Lower lobe of right lung (tissue), 2 donors: ENCODE measurements at regions not wholly inside any gene's neighbourhood (a gene's known extent, or its start where the extent isn't known, plus 50 kb on each side); places are given as distances from the start of the nearest gene placed in this dataset.
"Not testable (repeated sequence)": the region's sequence is repeated elsewhere in the genome, so short reads cannot be mapped to it uniquely, and the experiment has no call there.

Experiments
- ATAC-seq, 2 donors: fragments of 200-7000 bp; cut with Tn5 transposase; one replicate each; pipeline ENCODE4 v1.9.1; 2020 to 2022; ENCODE audit warnings: mild to moderate bottlenecking in 2 of 2, moderate library complexity in 2 of 2
- DNase-seq: peaks from one replicate; pipeline ENCODE4 v3.0.0-alpha.2; 2020
- H3K27ac ChIP-seq: fragments of 200-600 bp; one replicate; pipeline ENCODE4 v1.8.0; 2022
- H3K27me3 ChIP-seq: fragments of 200-600 bp; one replicate; pipeline ENCODE4 v1.8.0; 2022; ENCODE audit warnings: low read depth
- H3K36me3 ChIP-seq: fragments of 200-600 bp; one replicate; pipeline ENCODE4 v1.8.0; 2022; ENCODE audit warnings: mild to moderate bottlenecking
- H3K4me1 ChIP-seq: fragments of 200-600 bp; one replicate; pipeline ENCODE4 v1.8.0; 2022
- H3K4me3 ChIP-seq: fragments of 200-600 bp; one replicate; pipeline ENCODE4 v1.8.0; 2022; ENCODE audit warnings: mild to moderate bottlenecking
- H3K9me3 ChIP-seq: fragments of 200-600 bp; one replicate; pipeline ENCODE4 v1.8.0; 2022
- intact Hi-C: fragments of 100-400 bp; cut with DNase I; formaldehyde crosslinking; loops from one replicate; pipeline ENCODE4 v1.11.0; 2022
- TF ChIP-seq, protein P1 (sequence below): fragments of 200-600 bp; IDR thresholded peaks from one replicate; pipeline ENCODE4 v1.8.0; 2022; ENCODE audit warnings: antibody characterized with exemption, mild to moderate bottlenecking
- donor health status: DM: no; HTN: yes; CAD: no; lungs with severe emphysema.

DNA sequence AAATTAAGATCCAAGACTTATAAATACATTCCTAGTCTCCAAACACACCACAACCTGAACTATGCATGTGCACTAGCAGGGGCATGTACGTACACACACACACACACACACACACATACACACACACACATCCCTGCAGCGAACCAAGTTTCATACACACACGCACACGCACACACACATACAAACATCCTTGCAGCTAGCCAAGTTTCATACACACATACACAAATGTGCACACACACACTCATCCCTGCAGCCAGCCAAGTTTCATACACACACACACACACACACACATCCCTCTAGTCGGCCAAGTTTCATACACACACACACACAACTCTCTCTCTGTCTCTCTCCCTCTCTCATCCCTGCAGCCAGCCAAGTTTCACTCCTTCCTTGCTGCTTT is 82.7 kb upstream of the WIPF3 start:
- Histone ChIP-seq H3K4me3 (no peak overlapping the region), H3K27ac (no peak overlapping the region), H3K27me3 (no peaks in the 10 kb centered on the region), H3K36me3 (no peaks in the 10 kb centered on the region), H3K4me1 (no peaks in the 10 kb centered on the region), H3K9me3 (no peaks in the 10 kb centered on the region)
- no peak for DNase-seq
- TF ChIP-seq, protein P1, sequence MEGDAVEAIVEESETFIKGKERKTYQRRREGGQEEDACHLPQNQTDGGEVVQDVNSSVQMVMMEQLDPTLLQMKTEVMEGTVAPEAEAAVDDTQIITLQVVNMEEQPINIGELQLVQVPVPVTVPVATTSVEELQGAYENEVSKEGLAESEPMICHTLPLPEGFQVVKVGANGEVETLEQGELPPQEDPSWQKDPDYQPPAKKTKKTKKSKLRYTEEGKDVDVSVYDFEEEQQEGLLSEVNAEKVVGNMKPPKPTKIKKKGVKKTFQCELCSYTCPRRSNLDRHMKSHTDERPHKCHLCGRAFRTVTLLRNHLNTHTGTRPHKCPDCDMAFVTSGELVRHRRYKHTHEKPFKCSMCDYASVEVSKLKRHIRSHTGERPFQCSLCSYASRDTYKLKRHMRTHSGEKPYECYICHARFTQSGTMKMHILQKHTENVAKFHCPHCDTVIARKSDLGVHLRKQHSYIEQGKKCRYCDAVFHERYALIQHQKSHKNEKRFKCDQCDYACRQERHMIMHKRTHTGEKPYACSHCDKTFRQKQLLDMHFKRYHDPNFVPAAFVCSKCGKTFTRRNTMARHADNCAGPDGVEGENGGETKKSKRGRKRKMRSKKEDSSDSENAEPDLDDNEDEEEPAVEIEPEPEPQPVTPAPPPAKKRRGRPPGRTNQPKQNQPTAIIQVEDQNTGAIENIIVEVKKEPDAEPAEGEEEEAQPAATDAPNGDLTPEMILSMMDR = no peak
- intact Hi-C loops = no loop called here
- ATAC-seq = no peak

DNA sequence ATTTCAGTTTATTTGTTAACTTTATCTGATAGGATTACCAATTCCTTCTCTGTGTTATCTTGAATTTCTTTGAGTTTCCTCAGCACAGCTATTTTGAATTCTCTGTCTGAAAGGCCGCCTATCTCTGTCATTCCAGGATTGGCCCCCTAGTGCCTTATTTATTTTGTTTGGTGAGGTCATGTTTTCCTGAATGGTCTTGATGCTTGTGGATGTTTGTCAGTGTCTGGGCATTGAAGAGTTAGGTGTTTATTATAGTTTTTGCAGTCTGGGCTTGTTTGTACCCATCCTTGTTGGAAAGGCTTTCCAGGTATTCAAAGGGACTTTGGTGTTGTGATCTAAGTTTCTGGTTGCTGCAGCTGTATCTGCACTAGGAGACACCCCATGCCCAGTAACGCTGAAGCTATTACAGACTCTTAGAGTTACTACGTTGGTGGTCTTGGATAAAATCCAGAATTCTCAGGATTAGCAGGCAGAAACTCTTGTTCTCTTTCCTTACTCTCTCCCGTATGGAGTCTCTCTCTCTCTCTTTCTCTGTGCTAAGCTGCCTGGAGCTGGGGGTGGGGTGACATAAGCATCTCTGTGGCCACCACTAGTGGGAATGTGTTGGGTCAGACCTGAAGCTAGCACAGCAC is 76.7 kb upstream of the WIPF3 start:
- H3K4me3 ChIP-seq, H3K9me3 ChIP-seq, DNase-seq, intact Hi-C loops, H3K4me1 ChIP-seq, H3K27ac ChIP-seq, ATAC-seq, H3K36me3 ChIP-seq, H3K27me3 ChIP-seq: not testable (repeated sequence)

- Histone ChIP-seq H3K4me3 (no peak overlapping the region), H3K27me3 (no peaks in the 10 kb centered on the region), H3K4me1 (no peaks in the 10 kb centered on the region), H3K36me3 (no peaks in the 10 kb centered on the region), H3K27ac (no peak overlapping the region), H3K9me3 (no peaks in the 10 kb centered on the region)
- intact Hi-C loops = no loop called here
- DNase-seq (no peak), ATAC-seq (no peak)
- TF ChIP-seq, protein P1 = no peak
Measured at GRCh38 chr7:29734246-29734731, 72.0 kb upstream of the WIPF3 start.

GRCh38 chr7:29747645-29748245 is 58.6 kb upstream of the WIPF3 start:
- H3K27ac ChIP-seq, intact Hi-C loops, H3K4me1 ChIP-seq, H3K4me3 ChIP-seq, H3K9me3 ChIP-seq, DNase-seq, H3K27me3 ChIP-seq, H3K36me3 ChIP-seq, ATAC-seq: not testable (repeated sequence)

DNA sequence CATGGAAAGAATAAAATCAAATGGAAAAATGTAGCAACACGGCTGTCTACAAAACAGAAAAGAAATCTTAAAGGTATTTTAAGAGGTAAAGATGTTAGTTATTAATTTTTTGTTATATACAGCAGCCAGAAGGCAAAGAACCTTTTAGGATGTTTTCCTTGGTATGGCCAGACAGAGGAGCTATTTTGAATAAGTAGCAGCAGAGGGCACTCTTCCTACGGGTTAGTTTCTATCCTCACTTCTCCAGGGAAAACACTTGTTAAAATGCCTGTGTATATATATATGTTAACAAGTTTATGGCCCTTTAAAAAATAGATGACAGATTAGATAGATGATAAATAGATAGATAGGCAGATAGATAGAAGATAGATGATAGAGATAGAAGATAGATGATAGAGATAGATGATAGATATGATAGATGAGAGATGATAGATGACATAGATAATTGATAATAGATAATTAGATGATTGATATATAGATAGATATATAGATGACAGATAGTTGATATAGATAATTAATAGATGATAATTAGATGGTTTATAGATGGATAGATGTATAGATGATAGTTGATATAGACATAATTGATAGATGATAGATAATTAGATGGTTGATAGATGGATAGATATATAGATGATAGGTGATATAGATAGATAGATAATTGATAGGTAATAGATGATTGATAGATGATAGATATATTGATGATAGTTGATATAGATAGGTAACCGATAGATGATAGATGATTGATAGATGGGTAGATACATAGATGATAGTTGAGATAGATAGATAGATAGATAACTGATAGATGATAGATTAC is 57.8 kb upstream of the WIPF3 start:
- H3K27ac ChIP-seq = no peak overlapping the region
- TF ChIP-seq, protein P1 = peak; percentile 62
- intact Hi-C loops = no loop called here

GRCh38 chr7:29749701-29750321 is 56.5 kb upstream of the WIPF3 start:
- H3K9me3 ChIP-seq = no peaks in the 10 kb centered on the region
- DNase-seq = no peak
- no peak overlapping the region for H3K4me3 ChIP-seq
- no peak for ATAC-seq
- H3K27me3 ChIP-seq = no peaks in the 10 kb centered on the region
- no peaks in the 10 kb centered on the region for H3K36me3 ChIP-seq
- intact Hi-C loops = no loop called here
- H3K4me1 ChIP-seq = no peaks in the 10 kb centered on the region
- TF ChIP-seq, protein P1 = no peak
- no peak overlapping the region for H3K27ac ChIP-seq

More for the DNA sequence above, 57.8 kb upstream of the WIPF3 start:
- ATAC-seq (peak; percentile 54 to 63), DNase-seq (no peak)
- Histone ChIP-seq H3K27me3 (no peaks in the 10 kb centered on the region), H3K36me3 (no peaks in the 10 kb centered on the region), H3K4me3 (no peak overlapping the region), H3K4me1 (no peaks in the 10 kb centered on the region), H3K9me3 (no peaks in the 10 kb centered on the region)

DNA sequence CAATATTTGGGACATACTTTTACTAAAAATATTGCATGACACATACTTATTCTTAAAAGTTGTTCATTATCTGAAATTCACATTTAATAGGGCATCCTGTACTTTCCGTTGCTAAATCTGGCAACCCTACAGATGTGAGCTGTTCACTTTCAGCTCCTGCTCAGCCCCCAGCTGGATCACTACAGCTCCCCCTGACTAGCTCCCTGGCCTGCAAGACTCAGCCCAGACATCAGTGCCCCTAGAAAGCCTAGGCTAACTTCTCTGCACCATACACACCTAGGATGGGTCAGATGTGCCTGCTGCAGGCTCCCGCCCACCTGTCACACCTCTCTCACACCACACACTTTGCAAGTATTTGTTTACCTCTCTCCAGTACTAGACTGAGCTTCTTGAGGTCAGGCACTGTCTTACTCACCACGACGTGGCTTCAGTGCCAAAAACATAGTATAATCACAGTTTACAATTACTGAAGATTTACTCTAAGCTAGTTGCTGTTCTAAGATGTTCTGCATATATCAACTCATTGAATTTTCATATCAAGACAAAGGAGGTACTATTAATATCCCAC is 55.9 kb upstream of the WIPF3 start:
- intact Hi-C loops, H3K9me3 ChIP-seq, H3K4me1 ChIP-seq, H3K4me3 ChIP-seq, ATAC-seq, H3K27ac ChIP-seq, H3K27me3 ChIP-seq, H3K36me3 ChIP-seq, DNase-seq: not testable (repeated sequence)

GRCh38 chr7:29751012-29751411 is 55.3 kb upstream of the WIPF3 start:
- H3K4me1 ChIP-seq, H3K27ac ChIP-seq, H3K36me3 ChIP-seq, H3K4me3 ChIP-seq, intact Hi-C loops, H3K9me3 ChIP-seq, DNase-seq, ATAC-seq, H3K27me3 ChIP-seq: not testable (repeated sequence)
